ENCODE measurements at regions not wholly inside any gene's neighbourhood (a gene's known extent, or its start where the extent isn't known, plus 50 kb on each side); places are given as distances from the start of the nearest gene placed in this dataset.

- TF ChIP-seq CTCF (conservative IDR thresholded peaks at IDR 0.05) = no peak
- no peak for TF ChIP-seq ZFX (IDR thresholded peaks at IDR 0.05)
Measured at GRCh38 chr5:57703721-57704120, 221.1 kb upstream of the ACTBL2 start.
